GM11168 (cell line): ENCODE measurements at regions not wholly inside any gene's neighbourhood (a gene's known extent, or its start where the extent isn't known, plus 50 kb on each side); places are given as distances from the start of the nearest gene placed in this dataset.
"Not testable (repeated sequence)": the region's sequence is repeated elsewhere in the genome, so short reads cannot be mapped to it uniquely, and the experiment has no call there.

Source experiments
- in situ Hi-C: fragments of 300-500 bp; cut with MboI; formaldehyde crosslinking; loops from one replicate; pipeline ENCODE4 v1.12.0; 2022; ENCODE audit warnings: low sequenced_read_pairs; ENCODE audit not compliant: unreplicated experiment

DNA sequence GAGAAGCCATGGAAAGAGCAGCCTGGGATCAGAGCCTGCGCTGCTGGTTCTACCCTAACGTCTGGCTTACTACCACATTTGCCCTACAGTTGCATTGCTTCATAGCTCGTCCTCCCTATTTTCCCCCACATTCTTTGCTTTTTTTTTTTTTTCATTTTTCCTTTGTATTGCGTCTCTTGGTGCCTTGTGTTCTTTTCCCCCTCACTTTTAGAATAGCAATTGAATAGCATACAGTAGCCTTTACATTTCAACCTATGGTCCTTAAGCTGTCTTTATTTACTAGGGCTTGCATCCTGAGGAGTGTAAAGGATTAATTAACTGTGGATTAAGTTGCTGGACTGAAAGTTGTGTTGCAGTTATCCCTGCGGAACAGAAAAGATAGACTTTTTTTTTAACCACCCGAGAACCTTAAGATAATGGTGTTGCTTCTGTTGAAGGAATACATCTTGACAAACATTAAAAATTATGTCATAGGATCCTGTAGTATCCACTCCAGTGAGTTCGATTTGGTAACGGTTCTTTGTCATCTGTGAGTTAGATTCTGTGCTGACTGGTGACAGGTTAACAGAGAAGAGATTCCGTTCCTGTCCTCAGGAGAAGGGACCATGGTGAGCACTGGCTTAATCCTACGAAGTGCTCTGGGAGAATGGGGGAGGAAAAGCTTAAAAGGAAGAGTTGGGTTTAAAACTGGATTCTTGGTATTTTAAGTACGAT, 417.4 kb upstream of the NAALADL2 start:
- in situ Hi-C loops: no loop called here

DNA sequence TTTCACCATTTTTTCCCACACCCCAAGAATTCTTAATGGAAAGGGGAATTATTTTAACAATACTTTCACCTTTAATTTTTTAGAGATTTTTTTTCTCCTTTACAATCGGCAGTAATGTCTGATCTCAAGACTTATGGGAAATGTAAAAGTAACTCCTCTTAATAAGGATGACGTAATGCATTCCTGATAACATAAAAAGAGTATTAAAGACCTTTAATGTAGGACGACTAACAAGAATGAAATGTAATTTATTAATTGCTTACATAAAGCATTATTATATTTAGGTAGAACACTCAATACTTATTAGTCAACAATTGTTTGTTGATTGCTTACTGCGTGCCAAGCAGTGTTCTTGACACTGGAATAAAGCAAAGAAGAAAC, 416.8 kb upstream of the NAALADL2 start:
- in situ Hi-C loops: no loop called here

DNA sequence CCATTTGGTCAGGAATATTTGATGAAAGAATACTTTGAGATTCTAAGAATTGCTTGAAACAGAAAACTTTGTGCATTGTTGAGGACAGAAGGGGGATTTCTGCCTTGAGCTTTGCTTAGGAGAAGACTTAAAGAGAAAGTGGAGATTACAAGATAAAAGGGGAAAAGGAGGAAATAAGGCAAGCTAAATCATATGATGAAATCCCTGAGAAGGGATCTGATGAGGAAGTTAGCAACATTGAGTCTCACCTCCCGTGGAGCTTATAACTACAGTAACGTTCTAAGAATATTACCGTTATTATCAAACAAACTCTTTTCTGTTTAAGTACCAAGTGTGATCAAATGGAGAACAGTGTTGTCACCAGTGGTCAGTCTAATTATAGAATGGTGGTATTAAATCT, 414.7 kb upstream of the NAALADL2 start:
- in situ Hi-C loops: no loop called here

DNA sequence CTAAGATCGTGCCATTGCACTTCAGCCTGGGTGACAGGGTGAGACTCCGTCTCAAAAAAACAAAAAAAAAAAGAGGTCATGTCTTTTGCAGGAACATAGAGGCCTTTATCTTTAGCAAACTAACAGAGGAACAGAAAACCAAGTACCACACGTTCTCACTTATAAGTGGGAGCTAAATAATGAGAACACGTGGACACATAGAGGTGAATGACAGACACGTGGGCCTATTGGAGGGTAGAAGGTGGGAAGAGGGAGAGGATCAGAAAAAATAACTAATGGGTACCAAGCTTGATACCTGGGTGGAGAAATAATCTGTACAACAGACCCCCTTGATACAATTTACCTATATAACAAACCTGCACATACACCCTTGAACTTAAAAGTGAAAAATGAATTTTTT, 401.4 kb upstream of the NAALADL2 start:
- in situ Hi-C loops: no loop called here

DNA sequence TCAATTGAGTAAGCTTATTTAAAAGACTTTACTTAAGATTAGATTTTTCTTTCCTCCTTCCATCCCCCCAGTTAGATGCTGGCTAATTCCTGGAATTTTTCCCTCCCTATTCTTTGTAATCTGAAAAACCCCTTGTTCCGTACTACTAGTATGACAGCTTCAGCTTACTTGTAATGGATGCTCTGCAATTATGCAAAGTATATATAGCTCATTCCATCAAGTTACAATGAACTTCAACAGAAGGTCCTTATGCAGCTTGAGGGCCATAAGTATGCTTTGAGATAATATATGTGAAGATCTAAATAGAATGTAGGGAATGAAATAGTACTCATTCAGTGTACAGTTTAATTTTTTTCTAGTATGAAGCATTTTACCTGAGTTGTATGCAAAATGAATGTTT, 398.3 kb upstream of the NAALADL2 start:
- in situ Hi-C loops: no loop called here

DNA sequence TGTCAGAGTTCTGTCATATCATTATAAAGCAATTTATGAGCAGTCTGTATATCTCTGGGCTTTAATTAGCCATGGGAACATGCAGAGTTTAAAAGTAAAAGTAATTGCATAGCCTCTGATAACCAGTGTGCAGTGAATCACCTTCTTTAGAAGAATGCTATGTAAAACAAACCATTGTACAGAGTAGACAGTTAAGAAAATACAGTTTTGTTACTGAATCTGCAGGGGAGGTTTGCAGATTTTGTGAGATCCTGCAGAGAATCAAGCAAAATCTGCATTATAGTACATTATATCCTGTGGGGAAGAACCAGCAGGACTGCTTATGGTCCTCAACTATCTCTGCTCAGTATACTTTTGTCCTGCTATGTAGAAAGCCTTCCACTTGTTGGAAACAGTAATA, 396.2 kb upstream of the NAALADL2 start:
- in situ Hi-C loops: no loop called here

DNA sequence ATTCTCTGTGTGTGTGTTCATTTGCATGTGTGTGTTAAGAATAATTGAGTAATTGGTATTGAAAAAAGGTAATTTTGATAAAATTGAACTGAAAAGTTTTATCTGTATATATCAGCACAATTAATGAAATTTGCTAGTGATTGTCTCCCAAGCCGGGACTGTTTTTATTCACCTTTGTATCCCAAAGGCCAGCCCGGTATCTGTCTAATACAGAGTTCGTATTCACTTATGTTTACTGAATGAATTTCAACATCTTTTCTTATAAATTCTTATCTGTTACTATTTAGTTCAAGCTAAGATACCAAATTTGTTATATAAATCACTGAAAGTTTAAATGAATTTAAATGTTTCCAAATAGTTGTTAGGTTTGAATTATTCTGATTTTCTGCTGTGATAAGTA, 394.0 kb upstream of the NAALADL2 start:
- in situ Hi-C loops: no loop called here

DNA sequence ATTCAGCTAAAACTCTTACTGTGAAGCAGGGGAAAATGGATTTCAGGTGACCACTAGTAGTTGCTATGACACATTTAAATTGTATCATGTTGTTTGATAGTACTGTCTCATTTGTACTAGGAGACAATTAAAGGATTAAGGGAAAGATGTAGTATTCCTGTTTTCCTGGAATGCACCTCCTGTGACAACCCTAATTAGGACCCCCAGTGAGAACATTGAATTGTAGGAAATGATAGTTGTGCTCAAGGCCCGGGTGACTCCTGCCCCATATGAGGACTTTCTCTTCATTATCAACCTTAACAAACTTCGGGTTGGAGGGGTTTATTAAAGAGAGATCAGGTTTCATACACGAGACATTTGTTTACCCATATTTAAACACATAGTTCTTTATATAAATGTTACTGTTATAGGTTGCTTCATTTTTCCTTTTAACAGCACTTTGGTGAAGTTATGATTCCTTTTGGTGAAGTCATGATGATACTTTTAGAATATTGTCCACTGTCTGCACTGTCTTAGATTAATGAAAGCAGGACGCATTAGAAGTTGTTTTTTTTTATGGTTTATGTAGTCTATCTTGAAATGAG, 392.6 kb upstream of the NAALADL2 start:
- in situ Hi-C loops: no loop called here

DNA sequence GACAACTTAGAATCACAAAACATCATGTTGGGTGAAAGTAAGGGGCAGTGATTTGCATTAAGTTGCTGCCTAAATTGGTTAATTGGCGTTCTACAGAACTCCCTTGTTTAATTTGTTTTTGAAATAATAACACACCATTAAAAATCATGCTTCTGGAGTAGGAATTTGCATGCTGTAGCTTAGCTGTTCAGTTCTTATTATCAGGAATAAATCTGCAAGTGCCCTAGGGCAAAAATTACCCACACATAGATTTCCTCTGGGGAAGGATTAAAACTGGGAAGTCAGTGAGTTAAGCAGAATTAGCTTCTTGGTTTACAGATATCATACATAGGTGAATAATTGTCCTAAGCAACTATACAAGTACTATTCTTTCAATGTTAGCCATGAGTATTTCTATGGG, 381.6 kb upstream of the NAALADL2 start:
- in situ Hi-C loops: no loop called here

DNA sequence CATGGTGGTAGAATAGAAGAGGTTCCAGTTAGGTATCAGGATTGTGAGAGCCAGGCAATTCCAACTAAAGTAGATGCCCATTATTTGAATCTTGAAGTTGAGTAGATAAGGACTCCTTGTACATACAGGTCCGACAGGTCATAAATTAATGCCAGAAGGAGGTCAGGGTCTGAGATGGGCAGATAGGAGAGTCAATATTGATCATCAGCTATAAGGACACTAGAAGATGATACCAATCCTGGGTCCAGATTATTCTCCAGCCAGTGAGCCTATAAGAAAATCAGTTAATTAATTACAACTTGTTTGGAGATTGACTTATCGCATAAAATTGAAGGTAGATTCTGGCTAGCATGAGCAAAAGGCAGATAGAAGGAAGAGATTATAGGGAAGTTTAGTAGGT, 378.4 kb upstream of the NAALADL2 start:
- in situ Hi-C loops: no loop called here

DNA sequence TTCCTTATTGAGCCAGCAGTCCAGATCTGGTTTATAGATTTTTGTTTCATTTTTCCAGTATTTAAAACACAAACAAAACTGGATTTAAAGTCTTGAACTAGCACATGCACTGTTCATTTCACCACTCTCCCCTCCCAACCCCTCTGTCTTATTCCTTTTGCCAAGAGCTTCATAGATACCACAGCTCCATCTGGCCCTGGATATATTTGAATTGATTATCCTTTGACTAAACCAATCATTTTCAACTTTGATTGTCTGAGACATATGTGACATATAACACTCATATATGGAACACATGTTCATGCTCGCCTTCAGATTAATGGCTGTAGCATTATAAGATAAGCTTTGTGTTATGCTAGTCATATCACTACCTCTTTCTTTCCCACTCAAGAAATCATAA, 376.6 kb upstream of the NAALADL2 start:
- in situ Hi-C loops: no loop called here

DNA sequence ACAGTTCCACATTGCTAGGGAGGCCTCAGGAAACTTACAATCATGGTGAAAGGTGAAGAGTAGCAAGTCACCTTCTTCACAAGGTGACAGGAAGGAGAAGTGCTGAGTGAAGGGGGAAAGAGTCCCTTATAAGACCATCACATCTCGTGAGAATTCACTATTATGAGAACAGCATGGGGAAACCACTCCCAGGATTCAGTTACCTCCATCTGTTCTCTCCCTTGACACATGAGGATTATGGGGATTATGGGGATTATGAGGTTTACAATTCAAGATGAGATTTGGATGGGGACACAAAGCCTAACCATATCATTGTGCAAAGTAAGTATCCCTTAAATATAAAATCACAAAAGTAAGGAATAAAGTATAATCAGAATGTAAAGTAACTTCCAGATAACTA, 375.9 kb upstream of the NAALADL2 start:
- in situ Hi-C loops: no loop called here

DNA sequence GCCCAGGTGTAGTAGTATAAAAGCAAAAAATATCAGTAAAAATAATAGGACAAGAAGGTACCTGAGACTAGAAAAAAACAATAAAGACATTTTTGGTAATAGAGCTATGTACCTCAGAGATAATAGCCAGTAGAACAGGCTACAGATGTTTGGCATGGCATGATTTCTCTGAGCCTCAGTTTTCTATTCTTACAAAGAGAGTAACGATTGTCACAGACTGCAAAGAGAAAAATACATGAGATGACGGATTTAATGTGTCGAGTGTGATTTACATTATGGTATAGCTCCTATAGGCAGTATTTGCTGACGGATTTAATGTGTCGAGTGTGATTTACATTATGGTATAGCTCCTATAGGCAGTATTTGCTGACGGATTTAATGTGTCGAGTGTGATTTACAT, 375.3 kb upstream of the NAALADL2 start:
- in situ Hi-C loops: not testable (repeated sequence)

DNA sequence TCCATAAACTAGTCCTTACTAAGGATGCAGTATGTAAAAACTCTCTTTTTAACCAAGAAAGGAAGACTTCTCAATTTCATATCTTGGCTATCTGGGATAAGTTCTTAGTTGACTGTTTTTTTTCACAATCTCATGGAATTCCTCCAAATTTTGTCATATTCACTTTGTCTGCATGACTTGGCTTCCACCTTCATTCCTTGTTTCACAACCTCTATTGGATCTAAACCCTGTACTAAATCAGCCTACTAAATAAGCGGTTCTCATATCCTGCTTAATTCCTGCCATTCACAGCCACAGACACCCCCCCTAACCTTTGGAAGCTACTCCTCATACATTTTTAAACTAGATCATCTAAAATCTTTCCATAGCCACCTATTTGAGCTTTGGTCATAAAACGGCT, 370.6 kb upstream of the NAALADL2 start:
- in situ Hi-C loops: no loop called here

DNA sequence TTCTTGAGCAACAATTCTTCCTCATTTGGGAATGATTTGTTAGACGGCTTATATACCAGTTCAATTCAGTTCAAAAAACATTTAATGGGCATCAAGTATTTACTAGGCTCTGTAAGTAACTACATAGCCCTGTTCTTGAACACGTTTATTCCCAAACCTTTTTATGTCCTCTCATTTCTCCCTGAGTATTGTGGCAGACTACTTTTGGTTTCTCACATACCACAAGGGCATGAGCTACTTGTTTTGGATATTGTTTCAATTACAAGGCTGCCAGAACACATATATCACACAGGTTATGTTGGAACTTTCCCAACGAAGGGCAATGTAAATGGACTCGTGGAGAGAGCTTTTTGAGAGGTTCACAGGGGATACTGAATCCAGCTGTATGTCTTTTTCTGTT, 363.8 kb upstream of the NAALADL2 start:
- in situ Hi-C loops: no loop called here

DNA sequence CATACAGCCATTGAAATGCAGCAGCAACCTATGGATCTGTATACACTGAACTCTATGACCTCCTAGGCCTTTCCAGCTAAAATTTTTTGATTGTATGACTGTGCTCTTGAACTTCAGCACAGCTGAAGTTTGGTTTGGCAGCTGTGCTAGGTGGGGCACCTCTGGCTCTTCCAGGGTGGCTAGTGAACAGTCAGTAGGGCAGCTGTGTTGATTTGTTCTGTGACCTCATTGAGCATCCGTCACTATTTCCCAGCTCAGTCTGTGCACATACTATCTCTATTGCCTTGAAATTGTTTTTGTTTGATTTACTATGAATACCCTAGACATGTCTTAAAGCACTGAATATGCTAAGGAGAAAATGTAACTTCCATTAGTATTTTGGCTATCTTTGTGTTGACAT, 363.2 kb upstream of the NAALADL2 start:
- in situ Hi-C loops: no loop called here

DNA sequence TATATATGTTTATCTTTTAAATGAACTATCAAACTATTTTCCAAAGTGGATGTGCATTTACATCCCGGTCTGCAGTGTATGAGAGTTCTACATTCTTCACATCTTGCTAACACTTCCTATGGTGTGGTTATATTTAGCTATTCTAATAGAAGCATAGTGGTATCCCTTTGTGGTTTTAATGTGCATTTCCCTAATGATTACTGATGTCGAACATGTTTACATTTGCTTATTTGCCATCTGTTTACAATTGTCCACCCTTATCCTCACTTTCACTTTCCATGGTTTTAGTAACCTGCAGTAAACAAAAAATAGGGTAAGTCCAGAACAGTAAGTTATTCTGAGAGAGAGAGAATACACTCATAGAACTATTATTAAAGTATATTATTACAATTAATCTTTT, 360.5 kb upstream of the NAALADL2 start:
- in situ Hi-C loops: no loop called here

DNA sequence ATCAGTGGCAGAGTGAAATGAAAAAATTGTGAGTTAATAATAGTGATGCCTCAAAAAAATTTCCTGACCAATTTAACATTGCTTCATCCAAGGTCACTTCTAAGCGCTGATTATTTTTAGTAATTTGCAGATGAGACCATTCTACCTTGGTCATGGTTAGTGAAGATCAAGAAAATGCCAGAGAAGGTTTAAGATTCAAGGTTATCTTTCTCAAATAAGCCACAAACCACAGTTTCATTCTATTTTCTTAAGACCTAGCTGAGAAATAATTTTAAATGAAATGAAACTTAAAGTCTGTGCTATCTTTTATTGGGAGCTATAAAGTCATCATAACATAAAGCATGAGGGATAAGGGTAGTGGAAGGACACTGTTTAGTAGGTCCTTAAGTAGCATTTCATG, 353.9 kb upstream of the NAALADL2 start:
- in situ Hi-C loops: no loop called here

DNA sequence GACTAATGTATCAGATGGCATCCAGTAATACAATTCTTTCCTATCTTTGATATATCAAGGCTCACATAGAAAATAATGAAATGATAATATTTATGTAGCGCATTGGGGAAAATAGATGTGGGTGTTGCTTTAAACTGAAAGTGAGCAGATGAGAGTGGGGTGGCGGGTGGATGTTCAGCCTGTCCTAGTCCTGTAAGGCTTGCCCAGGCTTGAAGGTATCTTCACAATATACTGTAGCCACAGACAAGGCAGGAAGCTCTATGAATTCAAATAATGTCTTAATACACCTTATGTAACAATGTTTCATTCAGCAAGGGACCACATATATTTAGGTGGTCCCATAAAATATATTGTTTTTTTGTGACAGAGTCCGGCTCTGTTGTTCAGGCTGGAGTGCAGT, 334.9 kb upstream of the NAALADL2 start:
- in situ Hi-C loops: no loop called here

DNA sequence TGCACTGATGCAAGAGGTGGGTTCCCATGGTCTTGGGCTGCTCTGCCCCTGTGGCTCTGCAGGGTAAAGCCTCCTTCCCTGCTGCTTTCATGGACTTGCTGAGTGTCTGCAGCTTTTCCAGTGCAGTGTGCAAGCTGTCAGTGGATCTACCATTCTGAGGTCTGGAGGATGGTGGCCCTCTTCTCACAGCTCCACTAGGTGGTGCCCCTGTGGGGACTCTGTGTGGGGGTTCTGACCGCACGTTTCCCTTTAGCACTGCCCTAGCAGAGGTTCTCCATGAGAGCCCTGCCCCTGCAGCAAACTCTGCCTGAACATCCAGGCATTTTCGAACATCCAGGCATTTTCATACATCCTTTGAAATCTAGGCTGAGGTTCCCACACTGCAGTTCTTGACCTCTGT, 329.8 kb upstream of the NAALADL2 start:
- in situ Hi-C loops: no loop called here

DNA sequence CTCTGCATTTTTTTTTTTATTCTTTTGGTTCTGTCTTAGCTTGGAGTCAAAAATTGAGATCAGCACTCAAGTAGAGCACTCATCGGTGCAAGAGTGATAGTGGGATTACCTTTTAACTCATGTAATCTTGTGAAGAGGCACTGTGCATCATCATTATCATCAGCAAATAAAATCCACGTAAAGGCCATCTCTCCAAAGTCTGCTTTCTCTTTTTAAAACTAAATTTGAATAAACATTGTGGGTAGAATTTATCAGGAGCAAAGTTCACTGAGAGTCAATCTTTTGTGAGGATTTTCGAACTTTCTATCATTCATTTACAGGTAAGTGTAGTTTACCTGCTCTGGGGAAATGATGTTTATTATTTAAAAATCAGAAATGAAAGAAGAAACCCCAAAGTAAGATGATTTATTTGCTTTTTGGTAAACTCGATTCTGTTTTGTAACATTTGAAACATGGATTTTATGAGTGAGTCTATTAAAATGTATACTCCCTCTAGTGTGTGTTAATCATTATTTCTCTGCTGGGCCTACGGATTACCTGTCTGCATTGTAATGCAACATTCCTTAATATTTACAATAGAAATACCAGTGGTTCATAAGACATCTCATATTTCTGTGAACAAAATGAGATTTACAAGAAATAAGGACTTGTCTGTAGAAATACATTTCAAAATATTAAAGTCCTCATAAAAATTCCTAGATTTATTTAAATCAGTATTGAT, 327.7 kb upstream of the NAALADL2 start:
- in situ Hi-C loops: no loop called here

DNA sequence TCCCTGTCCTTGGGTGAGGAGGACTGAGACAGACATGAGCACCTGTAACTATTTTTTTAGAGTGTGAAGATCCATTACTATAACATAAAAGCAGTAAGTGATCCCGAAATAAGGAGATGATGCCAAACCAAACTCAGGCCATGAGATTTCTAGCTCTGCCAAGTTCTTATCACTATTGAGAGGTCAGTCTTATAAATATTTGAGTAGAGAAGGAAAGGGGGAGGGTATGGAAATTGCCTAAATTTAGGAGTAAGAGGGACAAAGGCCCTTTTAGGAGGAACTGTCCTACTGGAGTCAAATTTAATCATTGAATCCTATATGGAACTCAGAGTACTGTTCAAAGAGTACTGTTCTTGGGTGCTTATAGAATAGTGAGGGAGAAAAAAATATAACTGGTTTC, 326.9 kb upstream of the NAALADL2 start:
- in situ Hi-C loops: no loop called here
